ENCODE measurements at regions not wholly inside any gene's neighbourhood (a gene's known extent, or its start where the extent isn't known, plus 50 kb on each side); places are given as distances from the start of the nearest gene placed in this dataset.

GRCh38 chr2:238574490-238575271, 148.0 kb downstream of the ASB1 start:
- Histone ChIP-seq H3K27ac (no peak overlapping the region), H3K4me3 (no peak overlapping the region), H3K9me3 (no peaks in the 10 kb centered on the region), H3K4me1 (peaks cover 20% of the 10 kb centered on the region), H3K36me3 (no peaks in the 10 kb centered on the region), H3K27me3 (no peaks in the 10 kb centered on the region)
- no peak for DNase-seq (ENCODE audit: extremely low spot score in 2 of 2)
- intact Hi-C loops (cut with DNase I), result no loop called here
- TF ChIP-seq POLR2AphosphoS5 (IDR thresholded peaks at IDR 0.05; ENCODE audit: insufficient read depth in 1 of 2, low read depth in 1 of 2) (no peak), POLR2A (IDR thresholded peaks at IDR 0.05) (no peak)
- TF ChIP-seq, protein P1, sequence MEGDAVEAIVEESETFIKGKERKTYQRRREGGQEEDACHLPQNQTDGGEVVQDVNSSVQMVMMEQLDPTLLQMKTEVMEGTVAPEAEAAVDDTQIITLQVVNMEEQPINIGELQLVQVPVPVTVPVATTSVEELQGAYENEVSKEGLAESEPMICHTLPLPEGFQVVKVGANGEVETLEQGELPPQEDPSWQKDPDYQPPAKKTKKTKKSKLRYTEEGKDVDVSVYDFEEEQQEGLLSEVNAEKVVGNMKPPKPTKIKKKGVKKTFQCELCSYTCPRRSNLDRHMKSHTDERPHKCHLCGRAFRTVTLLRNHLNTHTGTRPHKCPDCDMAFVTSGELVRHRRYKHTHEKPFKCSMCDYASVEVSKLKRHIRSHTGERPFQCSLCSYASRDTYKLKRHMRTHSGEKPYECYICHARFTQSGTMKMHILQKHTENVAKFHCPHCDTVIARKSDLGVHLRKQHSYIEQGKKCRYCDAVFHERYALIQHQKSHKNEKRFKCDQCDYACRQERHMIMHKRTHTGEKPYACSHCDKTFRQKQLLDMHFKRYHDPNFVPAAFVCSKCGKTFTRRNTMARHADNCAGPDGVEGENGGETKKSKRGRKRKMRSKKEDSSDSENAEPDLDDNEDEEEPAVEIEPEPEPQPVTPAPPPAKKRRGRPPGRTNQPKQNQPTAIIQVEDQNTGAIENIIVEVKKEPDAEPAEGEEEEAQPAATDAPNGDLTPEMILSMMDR (IDR thresholded peaks at IDR 0.05), result no peak

GRCh38 chr2:238576674-238577073, 149.9 kb downstream of the ASB1 start:
- Histone ChIP-seq H3K36me3 (no peaks in the 10 kb centered on the region), H3K4me3 (no peak overlapping the region), H3K4me1 (peaks cover 8% of the 10 kb centered on the region), H3K9me3 (no peaks in the 10 kb centered on the region), H3K27me3 (no peaks in the 10 kb centered on the region), H3K27ac (no peak overlapping the region)
- TF ChIP-seq, protein P1 (IDR thresholded peaks at IDR 0.05), result no peak
- TF ChIP-seq POLR2AphosphoS5 (IDR thresholded peaks at IDR 0.05; ENCODE audit: insufficient read depth in 1 of 2, low read depth in 1 of 2) (no peak), POLR2A (IDR thresholded peaks at IDR 0.05) (no peak)
- DNase-seq (ENCODE audit: extremely low spot score in 2 of 2), result no peak
- intact Hi-C loops (cut with DNase I), result no loop called here

DNA sequence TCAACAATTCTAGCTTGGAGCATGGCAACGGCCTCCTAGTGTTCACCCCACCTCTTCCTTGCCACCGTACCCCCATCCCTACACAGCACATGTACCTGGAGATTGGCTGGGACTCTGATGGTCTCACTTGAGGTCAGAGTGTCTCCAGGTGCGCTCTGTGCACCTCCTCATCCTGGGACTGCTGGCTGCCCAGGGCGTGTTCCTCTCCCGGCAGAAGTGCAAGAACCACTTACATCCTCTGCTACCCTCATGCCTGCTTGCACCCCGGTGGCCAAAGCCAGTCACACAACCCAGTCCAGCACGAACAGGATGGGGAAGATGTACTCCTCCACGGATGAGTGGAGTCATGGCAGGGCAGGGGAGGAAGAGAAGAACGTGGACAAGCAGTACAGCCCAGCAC, 151.5 kb downstream of the ASB1 start:
- H3K9me3 ChIP-seq, result no peaks in the 10 kb centered on the region
- TF ChIP-seq, protein P1 (IDR thresholded peaks at IDR 0.05), result no peak
- TF ChIP-seq POLR2AphosphoS5 (IDR thresholded peaks at IDR 0.05; ENCODE audit: insufficient read depth in 1 of 2, low read depth in 1 of 2) (no peak), POLR2A (IDR thresholded peaks at IDR 0.05) (no peak)
- no peaks in the 10 kb centered on the region for H3K4me1 ChIP-seq
- intact Hi-C loops (cut with DNase I), result no loop called here
- H3K36me3 ChIP-seq, result no peaks in the 10 kb centered on the region
- no peak for DNase-seq (ENCODE audit: extremely low spot score in 2 of 2)
- H3K27me3 ChIP-seq, result no peaks in the 10 kb centered on the region
- no peak overlapping the region for H3K4me3 ChIP-seq
- no peak overlapping the region for H3K27ac ChIP-seq

- no peak for DNase-seq (ENCODE audit: extremely low spot score in 2 of 2)
- no peaks in the 10 kb centered on the region for H3K27me3 ChIP-seq
- no peak overlapping the region for H3K27ac ChIP-seq
- H3K4me3 ChIP-seq, result no peak overlapping the region
- no peaks in the 10 kb centered on the region for H3K36me3 ChIP-seq
- no peaks in the 10 kb centered on the region for H3K9me3 ChIP-seq
- TF ChIP-seq POLR2A (IDR thresholded peaks at IDR 0.05) (no peak), POLR2AphosphoS5 (IDR thresholded peaks at IDR 0.05; ENCODE audit: insufficient read depth in 1 of 2, low read depth in 1 of 2) (no peak)
- TF ChIP-seq, protein P1 (IDR thresholded peaks at IDR 0.05), result no peak
- no peaks in the 10 kb centered on the region for H3K4me1 ChIP-seq
- intact Hi-C loops (cut with DNase I), result no loop called here
Measured at GRCh38 chr2:238580486-238580885, 153.8 kb downstream of the ASB1 start.

DNA sequence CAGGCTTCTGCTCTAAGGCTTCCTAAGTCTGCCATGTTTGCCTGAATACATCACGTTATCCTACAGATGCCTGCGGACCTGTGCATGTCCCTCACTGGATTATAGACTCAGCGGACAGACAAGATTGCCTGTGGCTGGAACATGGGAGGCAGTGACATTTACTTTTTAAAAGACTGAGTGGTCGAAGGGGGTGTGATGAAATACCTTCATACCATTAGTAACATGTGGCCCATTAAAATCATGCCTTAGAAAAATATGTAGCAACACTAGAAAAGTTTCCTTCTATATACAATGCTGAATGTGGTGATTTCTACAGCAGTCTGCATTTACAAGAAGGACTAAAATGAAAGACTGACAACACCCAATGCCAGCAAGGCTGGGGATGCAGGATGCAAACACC, 154.4 kb downstream of the ASB1 start:
- intact Hi-C loops (cut with DNase I), result no loop called here
- TF ChIP-seq POLR2AphosphoS5 (IDR thresholded peaks at IDR 0.05; ENCODE audit: insufficient read depth in 1 of 2, low read depth in 1 of 2) (no peak), POLR2A (IDR thresholded peaks at IDR 0.05) (no peak)
- TF ChIP-seq, protein P1 (IDR thresholded peaks at IDR 0.05), result no peak
- Histone ChIP-seq H3K27me3 (no peaks in the 10 kb centered on the region), H3K9me3 (no peaks in the 10 kb centered on the region), H3K4me3 (no peak overlapping the region), H3K36me3 (no peaks in the 10 kb centered on the region), H3K27ac (no peak overlapping the region), H3K4me1 (no peaks in the 10 kb centered on the region)
- DNase-seq (ENCODE audit: extremely low spot score in 2 of 2), result no peak

All from vagina (tissue), 2 donors.